ENCODE measurements at regions not wholly inside any gene's neighbourhood (a gene's known extent, or its start where the extent isn't known, plus 50 kb on each side); places are given as distances from the start of the nearest gene placed in this dataset.

- no peak for DNase-seq (ENCODE audit: low read depth)
- TF ChIP-seq CTCF (IDR thresholded peaks at IDR 0.05; ENCODE audit: low read length, missing control alignments), result no peak
- no peak overlapping the region for H3K4me3 ChIP-seq (replicated peaks; ENCODE audit: low read depth, low read length)
Observed at GRCh38 chr11:79762279-79762921, 321.6 kb upstream of the TENM4 start.

- no peak for TF ChIP-seq CTCF (IDR thresholded peaks at IDR 0.05; ENCODE audit: low read length, missing control alignments)
- no peak overlapping the region for H3K4me3 ChIP-seq (replicated peaks; ENCODE audit: low read depth, low read length)
- DNase-seq (ENCODE audit: low read depth), result no peak
Observed at GRCh38 chr11:79758325-79758724, 317.5 kb upstream of the TENM4 start.

GRCh38 chr11:79747406-79747805 is 306.6 kb upstream of the TENM4 start:
- H3K4me3 ChIP-seq (replicated peaks; ENCODE audit: low read depth, low read length), result no peak overlapping the region
- no peak for TF ChIP-seq CTCF (IDR thresholded peaks at IDR 0.05; ENCODE audit: low read length, missing control alignments)
- no peak for DNase-seq (ENCODE audit: low read depth)

DNA sequence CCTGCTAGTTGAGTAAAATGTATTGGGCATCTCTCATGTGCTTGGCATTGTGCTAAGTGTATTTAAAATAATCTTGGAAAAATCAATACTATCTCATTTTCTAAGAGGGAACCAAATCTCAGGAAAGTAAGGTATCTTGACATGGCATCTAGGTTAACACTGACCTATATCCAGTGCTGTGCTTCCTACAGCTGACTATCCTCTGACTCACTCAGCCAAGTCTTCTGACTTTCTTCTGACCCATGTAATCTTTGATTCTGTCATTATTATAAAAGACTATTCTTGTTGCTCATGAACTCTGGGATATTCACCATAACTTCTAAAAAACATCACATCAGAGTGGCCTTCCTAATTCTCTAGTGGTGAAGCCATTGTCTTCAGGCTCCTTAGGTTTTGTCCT is 304.1 kb upstream of the TENM4 start:
- no peak overlapping the region for H3K4me3 ChIP-seq (replicated peaks; ENCODE audit: low read depth, low read length)
- DNase-seq (ENCODE audit: low read depth), result no peak
- no peak for TF ChIP-seq CTCF (IDR thresholded peaks at IDR 0.05; ENCODE audit: low read length, missing control alignments)

- no peak for DNase-seq (ENCODE audit: low read depth)
- no peak for TF ChIP-seq CTCF (IDR thresholded peaks at IDR 0.05; ENCODE audit: low read length, missing control alignments)
- H3K4me3 ChIP-seq (replicated peaks; ENCODE audit: low read depth, low read length), result no peak overlapping the region
Observed at GRCh38 chr11:79742176-79742575, 301.3 kb upstream of the TENM4 start.

DNA sequence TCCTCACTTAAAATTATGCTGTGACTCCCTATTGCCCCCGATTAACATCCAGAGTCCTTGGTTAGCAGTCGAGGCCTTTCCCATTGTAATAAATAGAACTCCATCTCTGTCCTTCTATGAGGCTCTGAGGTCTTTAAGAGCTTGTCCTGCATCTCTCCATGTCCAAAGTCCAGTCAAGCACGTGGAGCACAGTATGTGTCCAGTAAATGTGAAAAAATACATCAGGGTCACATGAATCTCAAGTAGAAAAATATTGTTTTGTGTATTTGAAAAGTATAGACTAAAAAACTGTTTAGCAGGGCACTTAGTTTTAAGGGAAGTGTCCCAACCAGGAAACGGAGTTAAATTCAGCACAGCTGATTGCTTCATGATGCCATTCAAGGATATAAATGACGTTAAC is 298.8 kb upstream of the TENM4 start:
- H3K4me3 ChIP-seq (replicated peaks; ENCODE audit: low read depth, low read length), result no peak overlapping the region
- no peak for TF ChIP-seq CTCF (IDR thresholded peaks at IDR 0.05; ENCODE audit: low read length, missing control alignments)
- no peak for DNase-seq (ENCODE audit: low read depth)

- no peak overlapping the region for H3K4me3 ChIP-seq (replicated peaks; ENCODE audit: low read depth, low read length)
- no peak for TF ChIP-seq CTCF (IDR thresholded peaks at IDR 0.05; ENCODE audit: low read length, missing control alignments)
- DNase-seq (ENCODE audit: low read depth), result no peak
Observed at GRCh38 chr11:79727221-79727620, 286.4 kb upstream of the TENM4 start.
